IMR-90 (cell line): ENCODE measurements at regions not wholly inside any gene's neighbourhood (a gene's known extent, or its start where the extent isn't known, plus 50 kb on each side); places are given as distances from the start of the nearest gene placed in this dataset.
"Not testable (repeated sequence)": the region's sequence is repeated elsewhere in the genome, so short reads cannot be mapped to it uniquely, and the experiment has no call there.

Experiments used
- ATAC-seq: fragments of 200-7000 bp; cut with Tn5 transposase; 2 replicates; pipeline ENCODE4 v1.9.1; 2020; ENCODE audit warnings: low read depth, mild to moderate bottlenecking, moderate library complexity
- BruUV-seq: library from RNA; stranded (reverse); fragments of 400-500 nt; replicated peaks from 2 replicates; lab custom pipeline; 2021; lab: Mats Ljungman, UMichigan
- CTCF ChIA-PET: fragments of 300-600 bp; formaldehyde crosslinking; extraction: SDS; loops from one replicate; lab custom pipeline; 2021; ENCODE audit warnings: antibody characterized with exemption; lab: Yijun Ruan, JAX
- POLR2A ChIA-PET: fragments of 300-600 bp; sonication (Branson Sonifier 250); formaldehyde crosslinking; loops from one replicate; lab custom pipeline; 2022; ENCODE audit warnings: antibody characterized with exemption; ENCODE audit not compliant: unreplicated experiment; lab: Charles Lee
- DNase-seq: peaks from one replicate; pipeline ENCODE4 v3.0.0; 2013
- H2AFZ ChIP-seq: replicated peaks from 2 replicates; pipeline ENCODE3; 2013; ENCODE audit warnings: low read length, mild to moderate bottlenecking; ENCODE audit not compliant: poor library complexity
- H2AK5ac ChIP-seq: 2 replicates; pipeline ENCODE4 v1.6.1; 2013; ENCODE audit warnings: low read depth, low read length, inconsistent platforms
- H2AK9ac ChIP-seq: replicated peaks from 2 replicates; pipeline ENCODE3; 2013; ENCODE audit warnings: mild to moderate bottlenecking, low read depth, low read length, moderate library complexity; ENCODE audit not compliant: poor library complexity
- H2BK120ac ChIP-seq: 2 replicates; pipeline ENCODE4 v1.6.1; 2013; ENCODE audit warnings: low read depth, low read length, inconsistent platforms
- H2BK15ac ChIP-seq: 3 replicates; pipeline ENCODE4 v1.6.1; 2013; ENCODE audit warnings: low read depth, low read length, inconsistent platforms
- H2BK20ac ChIP-seq: 2 replicates; pipeline ENCODE4 v1.6.1; 2013; ENCODE audit warnings: low read depth, mild to moderate bottlenecking, inconsistent platforms, low read length, moderate library complexity
- H2BK5ac ChIP-seq: 2 replicates; pipeline ENCODE4 v1.6.1; 2013; ENCODE audit warnings: mild to moderate bottlenecking, low read depth, low read length, inconsistent platforms; ENCODE audit not compliant: poor library complexity, severe bottlenecking
- H3K14ac ChIP-seq: replicated peaks from 2 replicates; pipeline ENCODE4 v1.6.1; 2013; ENCODE audit warnings: low read depth, low read length, inconsistent platforms
- H3K18ac ChIP-seq: 2 replicates; pipeline ENCODE4 v1.6.1; 2013; ENCODE audit warnings: low read depth, low read length, control low read depth
- H3K23ac ChIP-seq: 2 replicates; pipeline ENCODE4 v1.6.1; 2013; ENCODE audit warnings: low read depth, low read length, inconsistent platforms
- H3K27ac ChIP-seq: 2 replicates; pipeline ENCODE4 v1.5.1; 2013; ENCODE audit warnings: mild to moderate bottlenecking, control low read depth, low read length; ENCODE audit not compliant: insufficient read depth
- H3K27me3 ChIP-seq: 2 replicates; pipeline ENCODE4 v1.6.1; 2013; ENCODE audit warnings: low read length; ENCODE audit not compliant: control insufficient read depth, insufficient read depth
- H3K36me3 ChIP-seq: 2 replicates; pipeline ENCODE4 v1.6.1; 2013; ENCODE audit warnings: low read length, mixed read lengths; ENCODE audit not compliant: control insufficient read depth, insufficient read depth
- H3K4ac ChIP-seq: 2 replicates; pipeline ENCODE4 v1.6.1; 2013; ENCODE audit warnings: low read depth, low read length, inconsistent platforms
- H3K4me1 ChIP-seq: 2 replicates; pipeline ENCODE4 v1.6.1; 2013; ENCODE audit warnings: low read length, mixed read lengths; ENCODE audit not compliant: control insufficient read depth, insufficient read depth
- H3K4me2 ChIP-seq: 2 replicates; pipeline ENCODE4 v1.6.1; 2013; ENCODE audit warnings: low read depth, mild to moderate bottlenecking, control low read depth, low read length, moderate library complexity
- H3K4me3 ChIP-seq: 2 replicates; pipeline ENCODE4 v1.5.1; 2013; ENCODE audit warnings: low read depth, mild to moderate bottlenecking, control low read depth, low read length, moderate library complexity; ENCODE audit not compliant: insufficient read depth
- H3K56ac ChIP-seq: 2 replicates; pipeline ENCODE4 v1.6.1; 2013; ENCODE audit warnings: low read length, inconsistent platforms; ENCODE audit not compliant: insufficient read depth; ENCODE audit errors: extremely low read depth
- H3K79me1 ChIP-seq, 2 experiments: 2 replicates each; pipeline ENCODE4 v1.6.1; 2013; ENCODE audit warnings: low read length in 2 of 2, inconsistent platforms in 1 of 2, low read depth in 1 of 2
- H3K9ac ChIP-seq: 2 replicates; pipeline ENCODE4 v1.6.1; 2013; ENCODE audit warnings: low read depth, low read length, control low read depth
- H3K9me1 ChIP-seq: 2 replicates; pipeline ENCODE4 v1.6.1; 2013; ENCODE audit warnings: low read length, inconsistent platforms; ENCODE audit not compliant: insufficient read depth
- H3K9me3 ChIP-seq: 2 replicates; pipeline ENCODE4 v1.6.1; 2013; ENCODE audit warnings: low read length; ENCODE audit not compliant: control insufficient read depth, insufficient read depth
- H4K20me1 ChIP-seq: 2 replicates; pipeline ENCODE4 v1.6.1; 2013; ENCODE audit warnings: low read length, inconsistent platforms; ENCODE audit not compliant: insufficient read depth
- H4K5ac ChIP-seq: 2 replicates; pipeline ENCODE4 v1.6.1; 2013; ENCODE audit warnings: mild to moderate bottlenecking, low read depth, low read length, control low read depth
- H4K8ac ChIP-seq, 2 experiments: 2 replicates each; pipeline ENCODE4 v1.6.1; 2013; ENCODE audit warnings: low read depth in 2 of 2, low read length in 2 of 2, control low read depth in 1 of 2, inconsistent platforms in 1 of 2
- H4K91ac ChIP-seq: 2 replicates; pipeline ENCODE4 v1.6.1; 2013; ENCODE audit warnings: low read depth, low read length, inconsistent platforms; ENCODE audit not compliant: insufficient read depth
- WGBS, 2 experiments: methylation state at CpG; one replicate each; pipeline versions ENCODE4 v1.1.5 to v1.1.7; 2013; ENCODE audit warnings: missing lambda C conversion rate in 2 of 2; ENCODE audit not compliant: insufficient read length in 1 of 2; ENCODE audit errors: extremely low coverage in 2 of 2; 5-methylcytosine and 5-hydroxymethylcytosine counted together
- dilution Hi-C: fragments of 300-500 bp; cut with HindIII; formaldehyde crosslinking; loops from one replicate; pipeline ENCODE4 v1.14.3; 2018; ENCODE audit warnings: low sequenced_read_pairs; ENCODE audit not compliant: unreplicated experiment
- in situ Hi-C: fragments of 300-500 bp; cut with MboI; formaldehyde crosslinking; loops from 3 replicates; pipeline ENCODE4 v1.14.3; 2019; ENCODE audit warnings: low sequenced_read_pairs, inconsistent platforms, mixed read lengths
- intact Hi-C: fragments of 100-400 bp; cut with micrococcal nuclease; formaldehyde crosslinking; loops from 2 replicates; pipeline ENCODE4 v1.10.0; 2022

DNA sequence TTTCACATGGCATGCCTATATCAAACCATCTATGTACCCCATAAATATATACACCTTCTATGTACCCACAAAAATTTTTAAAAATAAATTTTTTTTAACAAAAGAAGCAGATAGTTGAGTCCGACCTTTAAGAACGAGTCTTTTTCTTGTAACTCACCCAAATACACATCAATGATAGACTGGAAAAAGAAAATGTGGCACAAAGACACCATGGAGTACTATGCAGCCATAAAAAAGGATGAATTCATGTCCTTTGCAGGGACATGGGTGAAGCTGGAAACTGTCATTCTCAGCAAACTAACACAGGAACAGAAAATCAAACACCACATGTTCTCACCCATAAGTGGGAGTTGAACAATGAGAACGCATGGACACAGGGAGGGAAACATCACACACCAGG is 532.7 kb downstream of the RBFOX1 start:
- H3K4ac ChIP-seq, H2BK20ac ChIP-seq, H2BK15ac ChIP-seq, H3K4me2 ChIP-seq, BruUV-seq, DNase-seq, H3K4me3 ChIP-seq, H4K91ac ChIP-seq, intact Hi-C loops, H3K9ac ChIP-seq, H3K23ac ChIP-seq, H3K79me1 ChIP-seq, H4K8ac ChIP-seq, H2AK9ac ChIP-seq, dilution Hi-C loops, H4K20me1 ChIP-seq, H3K4me1 ChIP-seq, H4K5ac ChIP-seq, H3K27me3 ChIP-seq, H3K18ac ChIP-seq, H2BK5ac ChIP-seq, CTCF ChIA-PET, H3K9me1 ChIP-seq, H3K14ac ChIP-seq, in situ Hi-C loops, H3K36me3 ChIP-seq, POLR2A ChIA-PET, ATAC-seq, H3K27ac ChIP-seq, H3K9me3 ChIP-seq, H3K56ac ChIP-seq, H2AK5ac ChIP-seq, H2BK120ac ChIP-seq, H2AFZ ChIP-seq: not testable (repeated sequence)
- no CpG with 5 or more reads among the region's 3 CpGs for WGBS, 2 experiments
